IMR-90 (cell line): ENCODE measurements at regions not wholly inside any gene's neighbourhood (a gene's known extent, or its start where the extent isn't known, plus 50 kb on each side); places are given as distances from the start of the nearest gene placed in this dataset.

Experiments used
- ATAC-seq: fragments of 200-7000 bp; cut with Tn5 transposase; 2 replicates; pipeline ENCODE4 v1.9.1; 2020; ENCODE audit warnings: low read depth, mild to moderate bottlenecking, moderate library complexity
- BruUV-seq: library from RNA; stranded (reverse); fragments of 400-500 nt; replicated peaks from 2 replicates; lab custom pipeline; 2021; lab: Mats Ljungman, UMichigan
- CTCF ChIA-PET: fragments of 300-600 bp; formaldehyde crosslinking; extraction: SDS; loops from one replicate; lab custom pipeline; 2021; ENCODE audit warnings: antibody characterized with exemption; lab: Yijun Ruan, JAX
- POLR2A ChIA-PET: fragments of 300-600 bp; sonication (Branson Sonifier 250); formaldehyde crosslinking; loops from one replicate; lab custom pipeline; 2022; ENCODE audit warnings: antibody characterized with exemption; ENCODE audit not compliant: unreplicated experiment; lab: Charles Lee
- DNase-seq: peaks from one replicate; pipeline ENCODE4 v3.0.0; 2013
- H2AFZ ChIP-seq: replicated peaks from 2 replicates; pipeline ENCODE3; 2013; ENCODE audit warnings: low read length, mild to moderate bottlenecking; ENCODE audit not compliant: poor library complexity
- H2AK5ac ChIP-seq: 2 replicates; pipeline ENCODE4 v1.6.1; 2013; ENCODE audit warnings: low read depth, low read length, inconsistent platforms
- H2AK9ac ChIP-seq: replicated peaks from 2 replicates; pipeline ENCODE3; 2013; ENCODE audit warnings: mild to moderate bottlenecking, low read depth, low read length, moderate library complexity; ENCODE audit not compliant: poor library complexity
- H2BK120ac ChIP-seq: 2 replicates; pipeline ENCODE4 v1.6.1; 2013; ENCODE audit warnings: low read depth, low read length, inconsistent platforms
- H2BK15ac ChIP-seq: 3 replicates; pipeline ENCODE4 v1.6.1; 2013; ENCODE audit warnings: low read depth, low read length, inconsistent platforms
- H2BK20ac ChIP-seq: 2 replicates; pipeline ENCODE4 v1.6.1; 2013; ENCODE audit warnings: low read depth, mild to moderate bottlenecking, inconsistent platforms, low read length, moderate library complexity
- H2BK5ac ChIP-seq: 2 replicates; pipeline ENCODE4 v1.6.1; 2013; ENCODE audit warnings: mild to moderate bottlenecking, low read depth, low read length, inconsistent platforms; ENCODE audit not compliant: poor library complexity, severe bottlenecking
- H3K14ac ChIP-seq: replicated peaks from 2 replicates; pipeline ENCODE4 v1.6.1; 2013; ENCODE audit warnings: low read depth, low read length, inconsistent platforms
- H3K18ac ChIP-seq: 2 replicates; pipeline ENCODE4 v1.6.1; 2013; ENCODE audit warnings: low read depth, low read length, control low read depth
- H3K23ac ChIP-seq: 2 replicates; pipeline ENCODE4 v1.6.1; 2013; ENCODE audit warnings: low read depth, low read length, inconsistent platforms
- H3K27ac ChIP-seq: 2 replicates; pipeline ENCODE4 v1.5.1; 2013; ENCODE audit warnings: mild to moderate bottlenecking, control low read depth, low read length; ENCODE audit not compliant: insufficient read depth
- H3K27me3 ChIP-seq: 2 replicates; pipeline ENCODE4 v1.6.1; 2013; ENCODE audit warnings: low read length; ENCODE audit not compliant: control insufficient read depth, insufficient read depth
- H3K36me3 ChIP-seq: 2 replicates; pipeline ENCODE4 v1.6.1; 2013; ENCODE audit warnings: low read length, mixed read lengths; ENCODE audit not compliant: control insufficient read depth, insufficient read depth
- H3K4ac ChIP-seq: 2 replicates; pipeline ENCODE4 v1.6.1; 2013; ENCODE audit warnings: low read depth, low read length, inconsistent platforms
- H3K4me1 ChIP-seq: 2 replicates; pipeline ENCODE4 v1.6.1; 2013; ENCODE audit warnings: low read length, mixed read lengths; ENCODE audit not compliant: control insufficient read depth, insufficient read depth
- H3K4me2 ChIP-seq: 2 replicates; pipeline ENCODE4 v1.6.1; 2013; ENCODE audit warnings: low read depth, mild to moderate bottlenecking, control low read depth, low read length, moderate library complexity
- H3K4me3 ChIP-seq: 2 replicates; pipeline ENCODE4 v1.5.1; 2013; ENCODE audit warnings: low read depth, mild to moderate bottlenecking, control low read depth, low read length, moderate library complexity; ENCODE audit not compliant: insufficient read depth
- H3K56ac ChIP-seq: 2 replicates; pipeline ENCODE4 v1.6.1; 2013; ENCODE audit warnings: low read length, inconsistent platforms; ENCODE audit not compliant: insufficient read depth; ENCODE audit errors: extremely low read depth
- H3K79me1 ChIP-seq, 2 experiments: 2 replicates each; pipeline ENCODE4 v1.6.1; 2013; ENCODE audit warnings: low read length in 2 of 2, inconsistent platforms in 1 of 2, low read depth in 1 of 2
- H3K9ac ChIP-seq: 2 replicates; pipeline ENCODE4 v1.6.1; 2013; ENCODE audit warnings: low read depth, low read length, control low read depth
- H3K9me1 ChIP-seq: 2 replicates; pipeline ENCODE4 v1.6.1; 2013; ENCODE audit warnings: low read length, inconsistent platforms; ENCODE audit not compliant: insufficient read depth
- H3K9me3 ChIP-seq: 2 replicates; pipeline ENCODE4 v1.6.1; 2013; ENCODE audit warnings: low read length; ENCODE audit not compliant: control insufficient read depth, insufficient read depth
- H4K20me1 ChIP-seq: 2 replicates; pipeline ENCODE4 v1.6.1; 2013; ENCODE audit warnings: low read length, inconsistent platforms; ENCODE audit not compliant: insufficient read depth
- H4K5ac ChIP-seq: 2 replicates; pipeline ENCODE4 v1.6.1; 2013; ENCODE audit warnings: mild to moderate bottlenecking, low read depth, low read length, control low read depth
- H4K8ac ChIP-seq, 2 experiments: 2 replicates each; pipeline ENCODE4 v1.6.1; 2013; ENCODE audit warnings: low read depth in 2 of 2, low read length in 2 of 2, control low read depth in 1 of 2, inconsistent platforms in 1 of 2
- H4K91ac ChIP-seq: 2 replicates; pipeline ENCODE4 v1.6.1; 2013; ENCODE audit warnings: low read depth, low read length, inconsistent platforms; ENCODE audit not compliant: insufficient read depth
- MAFK ChIP-seq: IDR thresholded peaks from 2 replicates; pipeline ENCODE4 v1.6.1; 2012; ENCODE audit warnings: low read depth, low read length, improper control_type of control experiment
- SMC3 ChIP-seq: fragments of 150-350 bp; IDR thresholded peaks from 2 replicates; pipeline ENCODE4 v1.6.1; 2016; ENCODE audit warnings: low read depth, mild to moderate bottlenecking, antibody characterized with exemption, low read length, moderate library complexity
- WGBS, 2 experiments: methylation state at CpG; one replicate each; pipeline versions ENCODE4 v1.1.5 to v1.1.7; 2013; ENCODE audit warnings: missing lambda C conversion rate in 2 of 2; ENCODE audit not compliant: insufficient read length in 1 of 2; ENCODE audit errors: extremely low coverage in 2 of 2; 5-methylcytosine and 5-hydroxymethylcytosine counted together
- dilution Hi-C: fragments of 300-500 bp; cut with HindIII; formaldehyde crosslinking; loops from one replicate; pipeline ENCODE4 v1.14.3; 2018; ENCODE audit warnings: low sequenced_read_pairs; ENCODE audit not compliant: unreplicated experiment
- in situ Hi-C: fragments of 300-500 bp; cut with MboI; formaldehyde crosslinking; loops from 3 replicates; pipeline ENCODE4 v1.14.3; 2019; ENCODE audit warnings: low sequenced_read_pairs, inconsistent platforms, mixed read lengths
- intact Hi-C: fragments of 100-400 bp; cut with micrococcal nuclease; formaldehyde crosslinking; loops from 2 replicates; pipeline ENCODE4 v1.10.0; 2022

GRCh38 chr5:91443761-91444467, 60.8 kb upstream of the ARRDC3 start:
- Histone ChIP-seq H4K20me1 (no peaks in the 10 kb centered on the region), H3K14ac (no peak overlapping the region), H4K91ac (no peak overlapping the region), H2AK5ac (no peak overlapping the region), H3K4me3 (no peak overlapping the region), H3K9me1 (no peaks in the 10 kb centered on the region), H2AK9ac (no peak overlapping the region), H4K8ac (no peak overlapping the region), H3K4ac (no peak overlapping the region), H3K27ac (no peak overlapping the region), H2BK120ac (no peak overlapping the region), H3K79me1 (no peaks in the 10 kb centered on the region), H3K56ac (no peak overlapping the region), H2BK20ac (no peak overlapping the region), H4K5ac (no peak overlapping the region), H2BK15ac (no peak overlapping the region), H3K4me2 (no peak overlapping the region), H3K27me3 (no peaks in the 10 kb centered on the region), H3K4me1 (no peaks in the 10 kb centered on the region), H3K23ac (no peak overlapping the region), H3K9ac (no peak overlapping the region), H3K9me3 (no peaks in the 10 kb centered on the region), H3K18ac (no peak overlapping the region), H2BK5ac (no peak overlapping the region), H2AFZ (no peak overlapping the region), H3K36me3 (no peaks in the 10 kb centered on the region)
- ChIA-PET POLR2A (no interaction called here), CTCF (interaction anchor here (0.6 kb wide), 1 partner anchor 11 kb away, joined by 3 read pairs; no protein-coding TSS in a partner anchor)
- in situ Hi-C loops (no loop called here), dilution Hi-C loops (no loop called here), intact Hi-C loops (no loop called here)
- no TSS peak for BruUV-seq
- ATAC-seq: no peak; the same call in 1 of the 2 replicates
- TF ChIP-seq SMC3: no peak
- peak; percentile 68 for TF ChIP-seq MAFK
- no CpG with 5 or more reads among the region's 1 CpG for WGBS, 2 experiments
- DNase-seq: peak; percentile 1
